H1 (cell line): ENCODE measurements at regions not wholly inside any gene's neighbourhood (a gene's known extent, or its start where the extent isn't known, plus 50 kb on each side); places are given as distances from the start of the nearest gene placed in this dataset.

Experiments
- CTCF ChIA-PET: fragments of 300-600 bp; sonication (Branson Sonifier 250); formaldehyde crosslinking; loops from one replicate; lab custom pipeline; 2021; ENCODE audit not compliant: partially characterized antibody; lab: Charles Lee
- POLR2A ChIA-PET: fragments of 300-600 bp; sonication (Branson Sonifier 250); formaldehyde crosslinking; loops from one replicate; lab custom pipeline; 2021; ENCODE audit warnings: inconsistent platforms; ENCODE audit not compliant: partially characterized antibody; lab: Charles Lee
- DNase-seq, 2 experiments: peaks; one replicate each; pipeline versions ENCODE4 v3.0.0 to v3.0.0-alpha.2; 2010 to 2022; ENCODE audit warnings: low spot score in 2 of 2, low read depth in 1 of 2, mixed read lengths in 1 of 2
- FAIRE-seq: peaks from 2 replicates; lab custom pipeline; 2011; peaks lifted over from hg19 to GRCh38; lab: Jason Lieb, UNC
- H2AFZ ChIP-seq: 2 replicates; pipeline ENCODE4 v1.8.1; 2012; ENCODE audit warnings: low read length, inconsistent platforms
- H2AK5ac ChIP-seq: 2 replicates; pipeline ENCODE4 v1.6.1; 2013; ENCODE audit warnings: low read depth, low read length
- H2BK120ac ChIP-seq: replicated peaks from 2 replicates; pipeline ENCODE3; 2013; ENCODE audit warnings: low read depth, low read length, inconsistent platforms
- H2BK12ac ChIP-seq: 2 replicates; pipeline ENCODE4 v1.6.1; 2013; ENCODE audit warnings: low read depth, low read length
- H2BK15ac ChIP-seq: 2 replicates; pipeline ENCODE4 v1.6.1; 2013; ENCODE audit warnings: low read length
- H2BK20ac ChIP-seq: 2 replicates; pipeline ENCODE4 v1.6.1; 2013; ENCODE audit warnings: low read length
- H2BK5ac ChIP-seq: 2 replicates; pipeline ENCODE4 v1.6.1; 2013; ENCODE audit warnings: low read depth, low read length
- H3K14ac ChIP-seq: 2 replicates; pipeline ENCODE4 v1.6.1; 2013; ENCODE audit warnings: inconsistent platforms; ENCODE audit not compliant: insufficient read length
- H3K18ac ChIP-seq: 2 replicates; pipeline ENCODE4 v1.6.1; 2013; ENCODE audit warnings: low read length; ENCODE audit errors: extremely low read depth
- H3K23ac ChIP-seq: 2 replicates; pipeline ENCODE4 v1.6.1; 2013; ENCODE audit warnings: inconsistent platforms; ENCODE audit not compliant: insufficient read length
- H3K23me2 ChIP-seq: 2 replicates; pipeline ENCODE4 v1.6.1; 2013; ENCODE audit warnings: low read depth, low read length
- H3K27ac ChIP-seq: 2 replicates; pipeline ENCODE4 v1.6.1; 2011; ENCODE audit warnings: low read depth, low read length, inconsistent platforms
- H3K27me3 ChIP-seq, 4 experiments: replicated peaks in 1 of 4; 1 replicate in 1 of 4; 2 replicates in 3 of 4; pipeline versions ENCODE4 v1.6.1 to v1.8.1; 2011 to 2013; ENCODE audit warnings: low read length in 3 of 4, mild to moderate bottlenecking in 3 of 4, inconsistent platforms in 2 of 4, mixed read lengths in 2 of 4, moderate library complexity in 1 of 4; ENCODE audit not compliant: control insufficient read depth in 3 of 4, insufficient read depth in 3 of 4; ENCODE audit errors: extremely low read depth in 1 of 4
- H3K36me3 ChIP-seq, 4 experiments: 2 replicates each; pipeline versions ENCODE4 v1.6.1 to v1.8.1; 2011 to 2013; ENCODE audit warnings: mild to moderate bottlenecking in 4 of 4, low read length in 3 of 4, moderate library complexity in 2 of 4, control low read depth in 1 of 4, inconsistent platforms in 1 of 4; ENCODE audit not compliant: insufficient read depth in 4 of 4, control insufficient read depth in 2 of 4
- H3K4ac ChIP-seq: replicated peaks from 2 replicates; pipeline ENCODE3; 2013; ENCODE audit warnings: low read length, low read depth, mixed read lengths, inconsistent platforms; ENCODE audit not compliant: insufficient read length
- H3K4me1 ChIP-seq, 4 experiments: replicated peaks in 1 of 4; 1 replicate in 1 of 4; 2 replicates in 3 of 4; pipeline versions ENCODE4 v1.6.1 to v1.8.1; 2011 to 2013; ENCODE audit warnings: low read length in 3 of 4, inconsistent platforms in 2 of 4, mixed read lengths in 1 of 4; ENCODE audit not compliant: insufficient read depth in 4 of 4, control insufficient read depth in 3 of 4
- H3K4me2 ChIP-seq, 2 experiments: 2 replicates each; pipeline versions ENCODE4 v1.6.1 to v1.8.1; 2011 to 2013; ENCODE audit warnings: low read depth in 2 of 2, low read length in 2 of 2, control low read depth in 1 of 2, inconsistent platforms in 1 of 2, mild to moderate bottlenecking in 1 of 2; ENCODE audit not compliant: insufficient read depth in 1 of 2
- H3K4me3 ChIP-seq, 4 experiments: fragments of 200-600, 300-600 bp in 1 of 4; sonication (generic), shearing (Covaris generic), sonication (Bioruptor Twin) in 1 of 4; 2 replicates each; pipeline versions ENCODE4 v1.5.1 to v1.8.1; 2011 to 2016; ENCODE audit warnings: low read length in 4 of 4, low read depth in 3 of 4, control low read depth in 2 of 4, inconsistent platforms in 2 of 4, mild to moderate bottlenecking in 2 of 4, mixed read lengths in 1 of 4, moderate library complexity in 1 of 4; ENCODE audit not compliant: insufficient read depth in 2 of 4; ENCODE audit errors: extremely low read depth in 1 of 4
- H3K56ac ChIP-seq: replicated peaks from 2 replicates; pipeline ENCODE3; 2013; ENCODE audit warnings: low read depth, mild to moderate bottlenecking, mixed read lengths, low read length, inconsistent platforms; ENCODE audit not compliant: insufficient read length
- H3K79me1 ChIP-seq: 2 replicates; pipeline ENCODE4 v1.6.1; 2013; ENCODE audit warnings: low read depth, low read length, control low read depth
- H3K79me2 ChIP-seq, 2 experiments: 2 replicates each; pipeline versions ENCODE4 v1.6.1 to v1.8.1; 2012 to 2013; ENCODE audit warnings: low read length in 2 of 2, mild to moderate bottlenecking in 2 of 2, inconsistent platforms in 1 of 2; ENCODE audit not compliant: insufficient read depth in 2 of 2, control insufficient read depth in 1 of 2
- H3K9ac ChIP-seq, 4 experiments: replicated peaks in 1 of 4; 1 replicate in 1 of 4; 2 replicates in 3 of 4; pipeline versions ENCODE4 v1.6.1 to v1.8.1; 2011 to 2013; ENCODE audit warnings: low read depth in 3 of 4, low read length in 3 of 4, control low read depth in 2 of 4, mild to moderate bottlenecking in 2 of 4, moderate library complexity in 2 of 4, inconsistent platforms in 1 of 4; ENCODE audit errors: extremely low read depth in 1 of 4
- H3K9me3 ChIP-seq, 2 experiments: 2 replicates each; pipeline versions ENCODE4 v1.6.1 to v1.8.1; 2012 to 2013; ENCODE audit warnings: mild to moderate bottlenecking in 2 of 2, moderate library complexity in 2 of 2, control low read depth in 1 of 2, inconsistent platforms in 1 of 2, low read depth in 1 of 2, low read length in 1 of 2, mixed read lengths in 1 of 2; ENCODE audit not compliant: insufficient read depth in 2 of 2
- H4K20me1 ChIP-seq, 2 experiments: replicated peaks in 1 of 2; 2 replicates each; pipeline versions ENCODE3 to v1.8.1; 2011 to 2013; ENCODE audit warnings: inconsistent platforms in 2 of 2, low read length in 2 of 2, mild to moderate bottlenecking in 1 of 2; ENCODE audit not compliant: insufficient read depth in 2 of 2, control insufficient read depth in 1 of 2
- H4K5ac ChIP-seq: 2 replicates; pipeline ENCODE4 v1.6.1; 2013; ENCODE audit warnings: low read length, low read depth, mixed read lengths, inconsistent platforms; ENCODE audit not compliant: insufficient read length
- H4K8ac ChIP-seq: 2 replicates; pipeline ENCODE4 v1.8.0; 2013; ENCODE audit warnings: mild to moderate bottlenecking, moderate library complexity, low read length, inconsistent platforms; ENCODE audit not compliant: insufficient read depth; ENCODE audit errors: extremely low read depth
- H4K91ac ChIP-seq: replicated peaks from 2 replicates; pipeline ENCODE3; 2013; ENCODE audit warnings: low read length, mixed read lengths, inconsistent platforms; ENCODE audit not compliant: insufficient read length
- ASH2L ChIP-seq: fragments of 200-600, 300-600 bp; sonication (generic); IDR thresholded peaks from one replicate; pipeline ENCODE4 v1.7.1; 2017; ENCODE audit warnings: low read length
- ATF3 ChIP-seq: IDR thresholded peaks from 2 replicates; pipeline ENCODE4 v1.6.1; 2011; ENCODE audit warnings: low read depth, mild to moderate bottlenecking, low read length; ENCODE audit not compliant: insufficient read depth
- BCL11A ChIP-seq, 2 experiments: IDR thresholded peaks; one replicate each; pipeline ENCODE4 v1.6.1; 2011; ENCODE audit warnings: low read depth in 2 of 2, low read length in 2 of 2, mild to moderate bottlenecking in 2 of 2
- CHD1 ChIP-seq: IDR thresholded peaks from 2 replicates; pipeline ENCODE4 v1.6.1; 2012; ENCODE audit warnings: low read depth, low read length, improper control_type of control experiment
- EP300 ChIP-seq, 2 experiments: IDR thresholded peaks; 1 replicate in 1 of 2; 2 replicates in 1 of 2; pipeline ENCODE4 v1.6.1; 2011 to 2012; ENCODE audit warnings: low read depth in 2 of 2, low read length in 2 of 2, mild to moderate bottlenecking in 2 of 2, borderline replicate concordance in 1 of 2, inconsistent platforms in 1 of 2, moderate library complexity in 1 of 2
- JUND ChIP-seq: IDR thresholded peaks from 2 replicates; pipeline ENCODE4 v1.6.1; 2011; ENCODE audit warnings: mild to moderate bottlenecking, improper control_type of control experiment, low read length
- RAD21 ChIP-seq, 2 experiments: IDR thresholded peaks in 1 of 2; conservative IDR thresholded peaks in 1 of 2; 2 replicates each; pipeline ENCODE4 v1.6.1; 2011; ENCODE audit warnings: low read depth in 2 of 2, low read length in 2 of 2, improper control_type of control experiment in 1 of 2, inconsistent platforms in 1 of 2, mild to moderate bottlenecking in 1 of 2, moderate library complexity in 1 of 2
- SIRT6 ChIP-seq: IDR thresholded peaks from one replicate; pipeline ENCODE4 v1.7.1; 2012; ENCODE audit warnings: low read length, inconsistent platforms

GRCh38 chr2:22199994-22200393, 1076.2 kb downstream of the TDRD15 start:
- POLR2A ChIA-PET, result no interaction called here
- Histone ChIP-seq H3K23me2 (no peaks in the 10 kb centered on the region), H4K91ac (no peak overlapping the region), H2BK12ac (no peak overlapping the region), H3K79me1 (no peaks in the 10 kb centered on the region), H3K27me3 (no peaks in the 10 kb centered on the region), H3K4me3 (no peak overlapping the region), H3K56ac (no peak overlapping the region), H2AK5ac (no peak overlapping the region)
- DNase-seq, result no peak
- no peak for TF ChIP-seq ATF3
- no peak for TF ChIP-seq BCL11A (IDR thresholded peaks at IDR 0.05; ENCODE audit: low read depth in 2 of 2, low read length in 2 of 2)
- TF ChIP-seq ASH2L, result no peak
- TF ChIP-seq SIRT6, result no peak
- TF ChIP-seq JUND, result no peak
- no peak for TF ChIP-seq EP300 (IDR thresholded peaks at IDR 0.05; ENCODE audit: borderline replicate concordance in 1 of 2, low read depth in 2 of 2, low read length in 2 of 2)
- no peak for TF ChIP-seq RAD21 (IDR thresholded peaks at IDR 0.05 in 1 of 2, conservative IDR thresholded peaks at IDR 0.05 in 1 of 2; ENCODE audit: low read depth in 2 of 2, low read length in 2 of 2)
- TF ChIP-seq CHD1, result no peak
- TF ChIP-seq, all 59 proteins: peak for 0
- no peak overlapping the region for H2BK5ac ChIP-seq
- H3K27ac ChIP-seq, result no peak overlapping the region
- H3K9ac ChIP-seq, result no peak overlapping the region
- H2BK120ac ChIP-seq, result no peak overlapping the region
- no peaks in the 10 kb centered on the region for H3K36me3 ChIP-seq
- H3K9me3 ChIP-seq, result no peaks in the 10 kb centered on the region
- no peak overlapping the region for H3K14ac ChIP-seq
- H4K5ac ChIP-seq, result no peak overlapping the region
- no peak overlapping the region for H3K4ac ChIP-seq
- H3K18ac ChIP-seq, result no peak overlapping the region
- no peak overlapping the region for H2AFZ ChIP-seq
- H3K23ac ChIP-seq, result no peak overlapping the region
- no peaks in the 10 kb centered on the region for H4K20me1 ChIP-seq
- no peak overlapping the region for H2BK15ac ChIP-seq
- CTCF ChIA-PET, result no interaction called here
- peaks cover 0 to 3% (median 0%) of the 10 kb centered on the region in 4 experiments; a peak in 2 of 7 replicates for H3K4me1 ChIP-seq
- no peaks in the 10 kb centered on the region for H3K79me2 ChIP-seq
- no peak overlapping the region for H2BK20ac ChIP-seq
- no peak for FAIRE-seq
- no peak overlapping the region for H4K8ac ChIP-seq
- no peak overlapping the region for H3K4me2 ChIP-seq
